Kidney capillary endothelial cell (primary cell): ENCODE measurements at regions not wholly inside any gene's neighbourhood (a gene's known extent, or its start where the extent isn't known, plus 50 kb on each side); places are given as distances from the start of the nearest gene placed in this dataset.

Experiments used
- DNase-seq: peaks from one replicate; pipeline ENCODE4 v3.0.0-alpha.2; 2018; ENCODE audit warnings: low spot score

DNA sequence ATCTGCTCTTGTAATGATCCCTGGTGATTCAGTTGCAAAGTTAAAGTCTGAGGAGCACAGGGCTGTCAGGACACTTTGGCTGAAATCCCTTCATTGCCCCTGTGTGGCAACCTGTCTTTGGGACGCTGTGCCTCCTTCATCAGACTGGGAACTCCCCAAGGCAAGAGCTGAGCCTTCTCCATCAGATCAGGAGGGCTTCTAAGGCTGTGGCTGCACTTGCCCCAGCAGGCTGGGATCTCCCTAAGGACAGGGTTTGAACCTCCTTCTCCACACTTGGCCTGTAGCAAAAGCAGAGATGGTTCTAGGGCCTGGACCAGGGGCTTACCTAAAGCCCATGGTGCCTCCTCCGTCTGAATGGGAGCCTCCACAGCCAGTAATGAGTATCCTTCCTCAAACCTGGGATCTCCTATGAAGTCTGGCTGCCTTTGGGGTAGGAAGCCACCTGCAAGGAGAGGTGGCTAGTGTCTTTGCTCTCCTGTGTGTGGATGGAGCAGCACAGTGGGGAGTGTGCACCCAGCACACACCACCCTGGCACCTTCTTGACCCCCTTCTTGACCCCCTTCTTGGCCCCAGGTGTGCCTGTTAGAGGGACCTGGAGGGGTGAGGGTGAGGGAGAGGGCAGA, 79.0 kb upstream of the NKD1 start:
- DNase-seq = no peak

GRCh38 chr16:50468749-50469078, 79.5 kb upstream of the NKD1 start:
- no peak for DNase-seq

DNA sequence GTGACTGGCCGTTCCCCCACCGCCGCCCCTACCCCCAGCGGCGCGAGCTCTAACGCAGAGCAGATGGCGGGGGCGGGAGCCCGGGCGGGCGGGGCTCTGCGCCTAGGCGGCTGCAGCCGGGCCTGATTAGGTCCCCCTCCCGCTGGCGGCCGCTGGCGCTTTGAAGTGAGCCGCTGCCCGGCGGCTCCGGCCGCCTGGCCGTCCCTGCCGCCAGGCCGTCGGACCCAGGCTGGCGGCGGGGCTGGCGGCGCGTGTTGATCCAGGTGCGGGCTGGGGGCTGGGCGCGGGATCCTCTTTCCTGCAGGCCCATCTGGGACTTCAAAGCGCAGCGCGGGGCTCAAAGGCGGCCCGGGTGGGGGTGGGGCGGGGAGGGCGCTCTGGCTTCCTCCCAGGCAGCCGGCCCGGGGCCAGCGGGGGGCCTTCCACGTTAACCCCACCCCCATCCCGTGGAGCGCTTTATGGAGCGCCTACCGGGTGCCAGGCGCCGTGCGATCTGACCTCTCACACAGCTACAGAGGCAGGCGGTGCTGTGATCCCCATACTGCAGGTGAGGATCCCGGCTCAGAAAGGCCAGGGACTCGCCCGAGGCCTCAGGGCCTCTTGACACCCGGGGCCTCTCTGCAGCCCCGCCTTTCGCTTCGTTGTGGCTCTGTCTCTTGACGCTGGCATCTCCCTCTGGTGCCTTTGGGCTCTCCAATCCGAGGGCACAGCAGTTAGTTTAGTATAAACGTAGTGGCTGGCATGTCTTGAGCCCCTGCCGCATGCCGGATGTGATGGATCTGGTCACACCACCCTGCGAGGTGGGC, 80.0 kb upstream of the NKD1 start:
- no peak for DNase-seq

DNA sequence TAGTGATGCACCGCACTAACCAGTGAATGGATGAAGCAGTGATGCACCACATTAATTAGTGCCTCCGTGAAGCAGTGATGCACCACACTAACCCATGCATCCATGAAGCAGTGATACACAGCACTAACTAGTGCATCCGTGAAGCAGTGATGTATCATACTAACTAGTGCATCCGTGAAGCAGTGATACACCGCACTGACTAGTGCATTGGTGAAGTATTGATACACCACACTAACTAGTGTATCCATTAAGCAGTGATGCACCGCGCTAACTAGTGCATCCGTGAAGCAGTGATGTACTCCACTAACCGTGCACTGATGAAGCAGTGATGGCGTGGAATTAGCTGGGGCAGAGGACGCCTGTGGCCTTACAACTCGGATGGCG, 80.6 kb upstream of the NKD1 start:
- DNase-seq = no peak

DNA sequence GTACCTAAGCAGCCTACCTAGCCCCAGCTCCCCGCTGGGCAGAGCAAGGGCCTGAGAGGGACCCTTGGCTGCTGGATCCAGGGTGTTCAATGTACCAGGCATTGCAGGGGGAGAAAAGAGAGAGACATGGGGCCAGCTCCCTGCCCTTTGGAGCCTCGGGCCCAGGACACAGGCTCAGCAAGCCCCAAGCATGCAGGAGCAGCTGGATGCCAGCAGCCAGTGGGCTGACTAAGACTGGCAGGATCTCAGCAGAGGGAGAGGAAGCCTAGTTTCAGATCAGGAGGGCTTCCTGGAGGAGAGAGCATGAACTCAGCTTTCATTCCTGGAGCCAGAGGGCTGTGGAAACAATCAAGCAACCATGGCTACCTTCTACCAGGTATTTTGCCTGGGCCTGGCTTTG, 82.0 kb upstream of the NKD1 start:
- DNase-seq = no peak

DNA sequence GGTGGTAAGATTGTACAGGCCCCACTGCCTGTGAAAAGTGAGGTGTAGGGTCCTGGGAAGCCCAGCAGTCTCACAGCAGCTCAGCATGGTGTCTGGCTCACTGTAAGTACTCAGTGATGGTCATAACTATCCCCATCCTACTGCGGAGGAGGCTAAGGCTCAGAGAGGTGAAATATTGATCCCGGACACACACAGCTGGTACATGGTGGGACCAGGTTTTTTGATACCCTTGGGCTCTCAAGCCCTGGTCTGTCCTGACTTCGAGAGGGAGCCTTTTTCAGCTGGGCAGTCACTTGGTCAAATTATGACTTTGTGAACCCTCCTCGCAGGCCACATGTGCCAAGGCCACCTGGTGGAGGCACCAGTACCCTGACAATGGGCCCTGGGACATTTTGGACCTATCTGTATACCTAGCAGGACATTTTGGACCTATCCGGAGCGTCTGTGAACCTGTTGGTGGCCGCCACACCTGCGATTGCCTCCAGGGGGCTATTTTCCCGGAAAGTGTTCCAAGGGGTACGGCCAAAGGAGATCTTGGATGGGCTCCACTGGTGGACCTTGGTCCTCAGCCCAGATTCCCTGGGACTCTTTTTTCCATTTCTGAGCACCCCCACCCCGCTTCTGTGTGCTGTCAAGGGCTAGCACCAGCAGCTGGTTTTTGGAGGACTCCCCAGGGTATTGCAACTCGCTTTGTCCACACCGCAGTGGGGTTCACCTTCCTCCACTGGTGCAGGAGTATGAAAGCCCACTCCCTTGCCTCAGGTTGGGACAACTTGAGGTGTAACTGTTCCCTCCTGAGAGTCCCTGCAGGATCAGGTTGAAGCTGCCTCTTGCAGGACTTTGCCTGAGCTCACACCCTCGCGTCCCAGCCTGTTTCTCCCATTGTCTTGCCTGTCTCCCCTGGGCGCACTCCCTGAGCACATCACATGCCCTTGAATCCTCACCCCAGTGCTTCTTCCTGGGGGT, 83.6 kb upstream of the NKD1 start:
- no peak for DNase-seq

- DNase-seq = no peak
These were observed 84.4 kb upstream of the NKD1 start for GRCh38 chr16:50463581-50464324.

GRCh38 chr16:50462793-50463507, 85.2 kb upstream of the NKD1 start:
- no peak for DNase-seq

GRCh38 chr16:50461400-50461760, 86.8 kb upstream of the NKD1 start:
- DNase-seq = no peak

DNA sequence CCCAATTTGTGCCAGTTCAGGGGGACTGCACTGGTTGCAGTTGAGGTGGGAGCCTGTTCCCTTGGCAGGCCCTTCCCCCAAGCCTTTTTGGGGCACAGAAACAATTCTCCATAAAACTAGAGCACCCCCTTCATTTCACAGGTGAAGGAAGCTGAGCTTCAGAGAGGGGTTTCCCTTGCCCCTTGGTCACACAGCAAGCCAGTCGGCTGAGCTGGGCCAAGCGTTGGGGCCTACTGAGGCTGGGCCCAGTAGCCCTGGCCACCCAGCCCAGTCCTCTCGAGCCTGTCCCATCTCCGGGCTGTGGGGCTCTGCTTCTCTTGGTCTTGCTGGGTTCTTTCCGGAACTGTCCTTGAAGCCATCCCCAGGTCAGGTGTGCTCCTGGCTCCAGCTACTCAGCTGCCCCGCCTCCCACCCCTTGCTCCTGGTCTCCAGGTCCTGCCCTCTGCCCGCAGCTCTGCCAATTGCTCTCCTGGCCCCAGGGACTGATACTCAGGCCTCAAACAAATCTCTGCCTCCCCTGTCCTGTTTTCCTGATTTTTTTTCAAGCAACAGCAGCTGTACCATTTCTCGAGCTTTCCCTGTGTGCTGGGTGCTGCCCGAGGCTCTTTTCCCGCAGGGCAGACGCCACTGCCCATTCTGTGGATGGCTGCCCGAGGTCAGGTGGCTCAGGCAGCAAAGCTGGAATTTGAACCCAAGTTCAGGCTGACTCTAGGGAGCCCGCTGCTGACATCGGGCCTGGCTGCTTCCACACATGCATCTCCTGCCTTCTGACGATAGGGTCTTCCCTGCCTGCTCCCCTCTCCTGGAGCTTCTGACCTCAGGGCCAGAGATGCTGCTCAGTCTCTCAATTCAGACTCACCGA, 87.4 kb upstream of the NKD1 start:
- DNase-seq = no peak

DNA sequence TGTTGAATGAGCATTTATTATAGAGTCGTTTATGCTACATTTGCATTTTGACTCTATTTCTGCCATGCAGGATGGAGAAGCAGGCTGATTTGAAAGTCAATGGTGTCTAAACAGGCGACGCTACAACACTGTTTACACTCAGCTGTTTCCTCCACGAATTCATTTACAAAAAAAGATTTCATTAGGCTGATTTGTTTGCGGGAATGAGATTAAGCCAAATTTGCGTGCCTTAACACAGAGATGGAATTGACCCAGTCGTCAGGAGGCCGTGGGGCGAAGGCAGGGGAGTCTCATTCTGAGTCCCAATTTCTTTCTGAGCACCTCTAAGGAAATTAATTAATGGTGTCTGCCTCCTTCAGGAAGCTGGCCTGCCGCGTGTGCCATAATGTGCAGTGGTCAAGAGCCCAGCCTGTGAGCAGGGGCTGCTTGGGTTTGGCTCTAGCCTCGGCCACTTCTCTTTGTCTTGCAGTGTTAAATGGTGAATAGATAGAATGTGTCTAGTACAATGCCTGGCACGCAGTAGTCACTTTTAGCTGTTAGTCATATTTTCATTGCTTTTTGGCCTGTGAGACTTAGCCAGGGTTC, 88.6 kb upstream of the NKD1 start:
- DNase-seq = no peak

GRCh38 chr16:50458667-50459495, 89.3 kb upstream of the NKD1 start:
- no peak for DNase-seq

- no peak for DNase-seq
These were observed 89.2 kb upstream of the BRD7 start for GRCh38 chr16:50457979-50458491.

- DNase-seq = no peak
These were observed 88.6 kb upstream of the BRD7 start for GRCh38 chr16:50457423-50457822.

GRCh38 chr16:50455288-50455845, 86.6 kb upstream of the BRD7 start:
- DNase-seq = no peak

DNA sequence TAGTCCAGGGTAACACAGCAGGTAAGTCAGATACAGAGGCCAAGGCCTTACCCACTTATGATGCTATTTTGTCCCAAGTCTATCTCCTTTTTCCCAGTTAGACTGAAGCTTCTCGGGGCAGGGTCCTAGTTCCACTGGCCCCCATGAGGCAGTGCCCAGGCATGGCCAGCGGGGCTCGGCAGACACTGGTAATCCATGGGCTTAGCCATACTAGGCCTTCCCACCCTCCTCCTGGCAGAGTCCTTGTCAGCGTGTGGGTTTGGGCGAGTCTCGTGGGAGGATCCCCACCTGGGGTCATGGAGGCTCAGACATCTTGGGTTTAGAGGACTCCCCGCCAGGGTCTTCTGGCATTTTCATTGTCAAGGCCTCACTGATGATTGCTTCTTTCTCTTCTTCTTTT, 84.7 kb upstream of the BRD7 start:
- DNase-seq = no peak

DNA sequence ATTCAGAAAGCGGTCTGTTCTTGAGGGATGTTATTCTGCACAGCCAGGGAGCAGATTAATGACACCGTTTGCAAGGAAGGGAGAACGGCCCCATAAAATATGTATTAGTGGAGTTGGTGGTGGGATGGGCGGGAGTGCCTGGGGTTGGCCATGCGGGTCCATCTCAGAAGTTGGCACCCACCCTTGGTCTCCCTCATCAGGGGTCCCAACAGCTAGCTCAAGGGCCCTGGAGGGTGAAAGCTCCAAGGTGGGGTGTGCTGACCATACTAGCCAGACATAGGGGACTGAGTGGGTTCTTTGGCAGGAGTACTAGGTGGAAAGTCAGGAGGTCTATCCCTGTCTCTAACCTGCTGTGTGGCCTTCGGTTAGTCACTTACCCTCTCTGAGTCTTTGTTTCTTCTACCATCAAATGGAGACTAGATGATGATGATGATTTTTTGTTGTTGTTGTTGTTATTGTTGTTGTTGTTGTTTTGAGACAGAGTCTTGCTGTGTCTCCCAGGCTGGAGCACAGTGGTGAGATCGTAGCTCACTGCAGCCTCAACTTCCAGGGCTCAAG, 83.2 kb upstream of the BRD7 start:
- DNase-seq = no peak

- no peak for DNase-seq
These were observed 82.2 kb upstream of the BRD7 start for GRCh38 chr16:50450957-50451356.
